Right lobe of liver (tissue), 6 donors: ENCODE measurements at regions not wholly inside any gene's neighbourhood (a gene's known extent, or its start where the extent isn't known, plus 50 kb on each side); places are given as distances from the start of the nearest gene placed in this dataset.
"Not testable (repeated sequence)": the region's sequence is repeated elsewhere in the genome, so short reads cannot be mapped to it uniquely, and the experiment has no call there.

Experiments
- ATAC-seq, 4 donors: fragments of 200-7000 bp; cut with Tn5 transposase; one replicate each; pipeline ENCODE4 v1.9.1; 2020; ENCODE audit warnings: mild to moderate bottlenecking in 4 of 4, moderate library complexity in 4 of 4
- DNase-seq, 3 donors: peaks; one replicate each; pipeline ENCODE4 v3.0.0-alpha.2; 2020
- H3K27ac ChIP-seq, 3 donors: fragments of 200-600 bp; one replicate each; pipeline ENCODE4 v1.8.0; 2022
- H3K27me3 ChIP-seq, 2 donors: fragments of 200-600 bp; one replicate each; pipeline ENCODE4 v1.8.0; 2022
- H3K36me3 ChIP-seq, 4 donors: fragments of 200-600 bp; sonication (generic) in 1 of 4; one replicate each; pipeline versions ENCODE4 v1.5.1 to v1.8.0; 2017 to 2022; ENCODE audit warnings: control low read depth in 1 of 4
- H3K4me1 ChIP-seq, 4 donors: fragments of 200-600 bp; sonication (generic) in 1 of 4; one replicate each; pipeline versions ENCODE4 v1.5.1 to v1.8.0; 2017 to 2022; ENCODE audit warnings: control low read depth in 1 of 4
- H3K4me3 ChIP-seq, 3 donors: fragments of 200-600 bp; one replicate each; pipeline ENCODE4 v1.8.0; 2022
- H3K9me3 ChIP-seq, 4 donors: fragments of 200-600 bp; sonication (generic) in 1 of 4; one replicate each; pipeline versions ENCODE4 v1.5.1 to v1.8.0; 2017 to 2022; ENCODE audit warnings: control low read depth in 1 of 4
- POLR2A ChIP-seq: fragments of 450-650 bp; IDR thresholded peaks from one replicate; pipeline ENCODE4 v1.6.1; 2017; ENCODE audit warnings: antibody characterized with exemption, mild to moderate bottlenecking
- WGBS: methylation state at CpG from one replicate; pipeline ENCODE4 v1.1.6; 2018; ENCODE audit warnings: low coverage, low lambda C conversion rate; ENCODE audit not compliant: insufficient coverage; ENCODE audit errors: missing lambda C conversion rate; 5-methylcytosine and 5-hydroxymethylcytosine counted together
- intact Hi-C, 2 donors: fragments of 100-400 bp; cut with DNase I; formaldehyde crosslinking; loops; one replicate each; pipeline versions ENCODE4 v1.11.2 to v1.14.1; 2022
- TF ChIP-seq, protein P1 (sequence below), 4 donors: fragments of 200-600 bp in 3 of 4; fragments of 450-650 bp in 1 of 4; IDR thresholded peaks; one replicate each; pipeline versions ENCODE4 v1.5.1 to v1.8.0; 2016 to 2022; ENCODE audit warnings: antibody characterized with exemption in 4 of 4, mild to moderate bottlenecking in 2 of 4
- donor health status: DM: no; HTN: yes; CAD: no.
- donor health status: DM: no; HTN: no; CAD: no.
- donor health status: DM: no; HTN: no; CAD: no.
- donor health status: DM: no; HTN: yes; CAD: no.
- donor health status: DM: no; HTN: yes; CAD: no.

DNA sequence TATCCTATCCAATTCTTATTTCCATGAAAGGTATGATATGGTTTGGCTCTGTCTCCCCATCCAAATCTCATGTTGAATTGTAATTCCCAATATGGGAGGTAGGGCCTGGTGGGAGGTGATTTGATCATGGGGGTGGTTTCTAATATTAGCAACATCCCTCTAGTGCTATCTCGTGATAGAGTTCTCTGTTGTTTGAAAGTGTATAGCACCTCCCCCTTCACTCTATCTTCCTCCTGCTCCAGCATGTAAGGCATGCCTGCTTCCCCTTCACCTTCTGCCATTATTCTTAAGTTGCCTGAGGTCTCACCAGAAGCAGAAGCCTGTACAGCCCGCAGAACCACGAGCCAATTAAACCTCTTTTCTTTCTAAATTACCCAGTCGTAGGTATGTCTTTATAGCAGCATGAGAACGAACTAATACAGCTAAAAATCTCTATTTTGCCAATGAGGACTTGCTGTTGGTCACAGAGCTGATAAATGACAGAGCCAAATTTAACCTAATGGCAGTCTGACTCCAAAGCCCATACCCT is 247.2 kb downstream of the HNRNPD start:
- intact Hi-C loops, result no loop called here
- TF ChIP-seq, protein P1, sequence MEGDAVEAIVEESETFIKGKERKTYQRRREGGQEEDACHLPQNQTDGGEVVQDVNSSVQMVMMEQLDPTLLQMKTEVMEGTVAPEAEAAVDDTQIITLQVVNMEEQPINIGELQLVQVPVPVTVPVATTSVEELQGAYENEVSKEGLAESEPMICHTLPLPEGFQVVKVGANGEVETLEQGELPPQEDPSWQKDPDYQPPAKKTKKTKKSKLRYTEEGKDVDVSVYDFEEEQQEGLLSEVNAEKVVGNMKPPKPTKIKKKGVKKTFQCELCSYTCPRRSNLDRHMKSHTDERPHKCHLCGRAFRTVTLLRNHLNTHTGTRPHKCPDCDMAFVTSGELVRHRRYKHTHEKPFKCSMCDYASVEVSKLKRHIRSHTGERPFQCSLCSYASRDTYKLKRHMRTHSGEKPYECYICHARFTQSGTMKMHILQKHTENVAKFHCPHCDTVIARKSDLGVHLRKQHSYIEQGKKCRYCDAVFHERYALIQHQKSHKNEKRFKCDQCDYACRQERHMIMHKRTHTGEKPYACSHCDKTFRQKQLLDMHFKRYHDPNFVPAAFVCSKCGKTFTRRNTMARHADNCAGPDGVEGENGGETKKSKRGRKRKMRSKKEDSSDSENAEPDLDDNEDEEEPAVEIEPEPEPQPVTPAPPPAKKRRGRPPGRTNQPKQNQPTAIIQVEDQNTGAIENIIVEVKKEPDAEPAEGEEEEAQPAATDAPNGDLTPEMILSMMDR (IDR thresholded peaks at IDR 0.05), result no peak
- no peak for TF ChIP-seq POLR2A
- no peak overlapping the region for H3K27ac ChIP-seq
- DNase-seq (no peak), ATAC-seq (no peak)
- H3K9me3 ChIP-seq, result no peaks in the 10 kb centered on the region
- no peak overlapping the region for H3K4me3 ChIP-seq
- H3K27me3 ChIP-seq, result no peaks in the 10 kb centered on the region
- WGBS, result 71% methylated on average over 5 of the region's 5 CpGs
- no peaks in the 10 kb centered on the region for H3K4me1 ChIP-seq
- H3K36me3 ChIP-seq, result no peaks in the 10 kb centered on the region

DNA sequence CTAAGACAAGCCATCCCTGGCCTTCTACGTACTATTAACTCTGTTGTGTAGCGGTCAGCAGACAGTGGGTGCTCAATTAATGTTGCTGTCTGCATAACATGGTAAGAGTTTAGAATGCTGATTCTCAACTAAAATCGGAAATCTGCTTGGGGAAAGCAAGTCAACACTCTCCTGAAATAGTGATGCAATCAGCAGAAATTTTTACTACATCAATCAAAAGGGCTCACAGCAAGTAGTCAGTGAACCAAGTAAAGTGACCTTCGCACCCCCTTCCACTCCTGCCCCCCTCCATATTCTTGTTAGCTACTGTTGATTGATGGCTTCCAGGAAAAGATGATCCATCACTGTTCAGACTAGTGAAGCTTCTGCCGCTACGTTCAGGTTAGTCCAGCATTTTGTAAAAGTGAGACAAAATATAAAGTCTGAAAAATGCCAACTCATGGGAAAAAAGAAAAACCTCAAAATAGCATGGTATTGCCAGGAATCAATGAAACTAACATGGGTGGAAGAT is 247.9 kb downstream of the HNRNPD start:
- 74% methylated on average over 6 of the region's 6 CpGs for WGBS
- Histone ChIP-seq H3K27ac (no peak overlapping the region), H3K4me1 (no peaks in the 10 kb centered on the region), H3K36me3 (no peaks in the 10 kb centered on the region), H3K9me3 (no peaks in the 10 kb centered on the region), H3K4me3 (no peak overlapping the region), H3K27me3 (no peaks in the 10 kb centered on the region)
- TF ChIP-seq, protein P1 (IDR thresholded peaks at IDR 0.05), result no peak
- no peak for TF ChIP-seq POLR2A
- no peak for ATAC-seq
- intact Hi-C loops, result no loop called here
- DNase-seq, result no peak

DNA sequence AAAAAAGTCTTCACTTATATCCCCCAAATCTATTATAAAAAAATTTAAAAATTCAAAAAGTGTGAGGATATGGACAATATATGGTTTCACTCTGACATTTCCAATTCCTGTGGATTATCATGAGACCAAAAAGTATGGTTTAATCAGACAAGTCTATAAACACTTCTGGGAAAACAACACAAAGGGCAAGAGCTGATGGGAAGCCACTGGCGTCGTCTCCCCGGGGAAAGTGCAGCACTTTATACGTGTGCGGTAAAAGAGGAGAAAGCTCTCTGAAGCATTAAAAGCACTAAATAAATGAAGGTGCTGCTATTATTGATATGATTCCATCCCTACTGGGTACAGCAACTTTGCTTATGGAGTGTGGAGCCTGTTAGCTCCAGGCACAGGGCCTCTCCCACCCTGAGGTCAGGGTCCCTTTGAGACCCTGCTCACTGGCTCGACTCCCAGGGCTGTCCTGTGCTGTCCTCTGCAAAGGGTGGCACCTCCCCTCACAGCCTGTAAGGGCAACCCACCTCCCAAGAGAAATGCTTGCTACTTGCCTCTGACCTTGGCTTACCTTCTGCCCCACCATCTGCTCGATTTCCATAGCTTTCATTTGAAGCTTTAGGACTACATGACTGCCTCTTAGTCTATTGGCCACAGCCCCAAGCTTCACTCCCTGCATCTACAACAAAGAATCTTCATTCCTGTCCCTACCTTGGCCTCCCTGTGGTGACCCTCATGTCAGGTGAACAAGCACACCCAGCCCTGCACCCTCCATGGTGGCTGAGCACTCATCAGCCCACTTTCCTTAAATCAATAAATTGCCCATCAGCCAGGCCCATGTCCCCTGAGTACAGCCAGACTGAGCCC is 248.6 kb downstream of the HNRNPD start:
- Histone ChIP-seq H3K4me1 (no peaks in the 10 kb centered on the region), H3K4me3 (no peak overlapping the region), H3K27ac (no peak overlapping the region), H3K27me3 (no peaks in the 10 kb centered on the region), H3K36me3 (no peaks in the 10 kb centered on the region), H3K9me3 (no peaks in the 10 kb centered on the region)
- no peak for TF ChIP-seq POLR2A
- TF ChIP-seq, protein P1 (IDR thresholded peaks at IDR 0.05), result no peak
- 75% methylated on average over 7 of the region's 7 CpGs for WGBS
- intact Hi-C loops, result no loop called here
- DNase-seq (no peak), ATAC-seq (no peak)

DNA sequence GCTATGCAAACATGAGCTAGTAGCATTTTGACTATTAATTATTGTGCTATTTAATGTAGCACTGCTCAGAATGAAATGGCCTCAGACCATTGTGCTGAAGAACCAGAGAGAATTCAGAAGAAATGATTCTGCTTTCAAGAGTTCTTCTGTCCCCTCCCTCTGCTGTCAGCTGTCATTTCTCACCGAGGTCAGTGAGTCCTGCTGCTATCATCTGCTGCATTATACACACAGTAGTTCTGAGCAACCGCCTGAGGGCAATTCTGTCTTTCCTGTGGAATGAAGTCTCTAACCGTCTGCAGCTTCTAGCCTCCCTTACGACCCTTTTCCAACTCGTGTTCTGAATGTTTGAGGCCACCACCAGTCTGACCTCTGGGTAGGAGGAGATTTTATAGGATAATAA is 249.4 kb downstream of the HNRNPD start:
- H3K36me3 ChIP-seq, result no peaks in the 10 kb centered on the region
- 41% methylated on average over 5 of the region's 5 CpGs for WGBS
- DNase-seq (no peak), ATAC-seq (no peak)
- intact Hi-C loops, result no loop called here
- no peak for TF ChIP-seq POLR2A
- no peaks in the 10 kb centered on the region for H3K4me1 ChIP-seq
- no peaks in the 10 kb centered on the region for H3K9me3 ChIP-seq
- no peaks in the 10 kb centered on the region for H3K27me3 ChIP-seq
- H3K27ac ChIP-seq, result no peak overlapping the region
- no peak overlapping the region for H3K4me3 ChIP-seq

DNA sequence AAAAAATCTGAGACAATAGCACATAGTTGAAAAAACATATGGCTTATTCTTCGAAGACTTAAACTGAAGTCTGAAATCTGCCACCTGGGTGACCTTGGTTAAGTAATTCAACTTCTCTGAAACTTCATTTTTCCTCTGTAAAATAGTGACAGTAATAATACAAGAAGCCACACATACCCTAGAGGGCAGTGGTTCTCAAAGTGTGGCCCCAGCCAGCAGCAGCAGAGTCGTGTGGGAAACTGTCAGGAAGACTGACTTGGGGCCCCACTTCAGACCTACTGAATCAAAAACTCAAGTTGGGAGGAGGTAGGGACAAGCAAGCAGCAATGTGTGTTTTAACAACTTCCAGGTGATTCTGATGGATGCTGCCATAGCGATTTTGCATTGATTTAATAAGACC is 249.9 kb downstream of the HNRNPD start:
- Histone ChIP-seq H3K27me3 (no peaks in the 10 kb centered on the region), H3K36me3 (no peaks in the 10 kb centered on the region), H3K27ac (no peak overlapping the region), H3K9me3 (no peaks in the 10 kb centered on the region), H3K4me1 (no peaks in the 10 kb centered on the region), H3K4me3 (no peak overlapping the region)
- ATAC-seq (no peak), DNase-seq (no peak)
- no peak for TF ChIP-seq POLR2A
- TF ChIP-seq, protein P1 (IDR thresholded peaks at IDR 0.05), result no peak
- intact Hi-C loops, result no loop called here
- 45% methylated on average over 3 of the region's 3 CpGs for WGBS

DNA sequence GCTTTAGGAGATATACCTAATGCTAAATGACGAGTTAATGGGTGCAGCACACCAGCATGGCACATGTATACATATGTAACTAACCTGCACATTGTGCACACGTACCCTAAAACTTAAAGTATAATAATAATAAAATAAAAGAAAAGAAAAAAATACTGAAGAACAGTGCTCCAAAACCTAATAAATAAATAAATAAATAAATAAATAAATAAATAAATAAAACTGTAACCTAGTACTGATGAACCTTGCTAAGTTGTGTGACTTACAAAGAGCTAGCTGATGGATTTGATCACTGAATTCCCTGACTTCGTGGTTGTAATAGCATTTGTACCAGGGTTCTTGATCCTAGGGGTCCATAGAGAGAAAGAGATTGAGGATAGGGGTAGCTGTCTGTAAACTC is 258.6 kb downstream of the HNRNPD start:
- H3K4me1 ChIP-seq, H3K27ac ChIP-seq, ATAC-seq, H3K4me3 ChIP-seq, DNase-seq, intact Hi-C loops, H3K36me3 ChIP-seq, H3K9me3 ChIP-seq, H3K27me3 ChIP-seq: not testable (repeated sequence)
- WGBS, result 60% methylated on average over 1 of the region's 3 CpGs
